ENCODE measurements at regions not wholly inside any gene's neighbourhood (a gene's known extent, or its start where the extent isn't known, plus 50 kb on each side); places are given as distances from the start of the nearest gene placed in this dataset.

GRCh38 chr7:53904355-53904754 is 637.8 kb upstream of the VSTM2A start:
- no peak for DNase-seq
- no peaks in the 10 kb centered on the region for H3K4me1 Mint-ChIP-seq
- H3K36me3 Mint-ChIP-seq = no peaks in the 10 kb centered on the region
- peaks cover 23 to 71% (median 51%) of the 10 kb centered on the region in 6 donors for H3K9me3 Mint-ChIP-seq
- no peaks in the 10 kb centered on the region for H3K27me3 Mint-ChIP-seq (ENCODE audit: low read depth in 3 of 3)
- no peak overlapping the region for H3K27ac Mint-ChIP-seq
- no peak overlapping the region for H3K4me3 Mint-ChIP-seq

- Mint-ChIP-seq H3K4me3 (no peak overlapping the region), H3K36me3 (no peaks in the 10 kb centered on the region), H3K27me3 (ENCODE audit: low read depth in 3 of 3) (peaks cover 0 to 5% (median 0%) of the 10 kb centered on the region in 3 donors), H3K4me1 (no peaks in the 10 kb centered on the region), H3K27ac (no peak overlapping the region), H3K9me3 (peaks cover 18 to 57% (median 51%) of the 10 kb centered on the region in 6 donors)
- DNase-seq = no peak
Observed at GRCh38 chr7:53917637-53918036, 624.5 kb upstream of the VSTM2A start.

- DNase-seq = no peak
- no peak overlapping the region for H3K27ac Mint-ChIP-seq
- H3K4me3 Mint-ChIP-seq = no peak overlapping the region
- H3K9me3 Mint-ChIP-seq = peaks cover 7 to 54% (median 50%) of the 10 kb centered on the region in 6 donors
- H3K36me3 Mint-ChIP-seq = no peaks in the 10 kb centered on the region
- no peaks in the 10 kb centered on the region for H3K4me1 Mint-ChIP-seq
- peaks cover 0 to under 1% (median 0%) of the 10 kb centered on the region in 3 donors for H3K27me3 Mint-ChIP-seq (ENCODE audit: low read depth in 3 of 3)
Observed at GRCh38 chr7:53920011-53920410, 622.2 kb upstream of the VSTM2A start.

GRCh38 chr7:53940483-53940882 is 601.7 kb upstream of the VSTM2A start:
- H3K4me3 Mint-ChIP-seq = no peak overlapping the region
- H3K4me1 Mint-ChIP-seq = no peaks in the 10 kb centered on the region
- H3K9me3 Mint-ChIP-seq = peaks cover 23 to 53% (median 42%) of the 10 kb centered on the region in 6 donors
- no peak overlapping the region for H3K27ac Mint-ChIP-seq
- peaks cover 0 to 3% (median 0%) of the 10 kb centered on the region in 3 donors for H3K27me3 Mint-ChIP-seq (ENCODE audit: low read depth in 3 of 3)
- DNase-seq = no peak
- H3K36me3 Mint-ChIP-seq = peaks cover 0 to 3% (median 0%) of the 10 kb centered on the region in 3 donors

GRCh38 chr7:53947732-53948131 is 594.4 kb upstream of the VSTM2A start:
- Mint-ChIP-seq H3K4me3 (no peak overlapping the region), H3K36me3 (peaks cover 0 to 7% (median 3%) of the 10 kb centered on the region in 3 donors), H3K27me3 (ENCODE audit: low read depth in 3 of 3) (peaks cover 0 to 2% (median 0%) of the 10 kb centered on the region in 3 donors), H3K4me1 (no peaks in the 10 kb centered on the region), H3K27ac (no peak overlapping the region), H3K9me3 (peaks cover 15 to 67% (median 44%) of the 10 kb centered on the region in 6 donors)
- DNase-seq = no peak

GRCh38 chr7:53965716-53966115 is 576.5 kb upstream of the VSTM2A start:
- Mint-ChIP-seq H3K4me1 (no peaks in the 10 kb centered on the region), H3K4me3 (no peak overlapping the region), H3K27me3 (ENCODE audit: low read depth in 3 of 3) (no peaks in the 10 kb centered on the region), H3K9me3 (peaks cover 4 to 53% (median 29%) of the 10 kb centered on the region in 6 donors), H3K36me3 (peaks cover 0 to 3% (median 0%) of the 10 kb centered on the region in 3 donors), H3K27ac (no peak overlapping the region)
- DNase-seq = no peak

- DNase-seq = no peak
- peaks cover 0 to 4% (median 0%) of the 10 kb centered on the region in 3 donors for H3K36me3 Mint-ChIP-seq
- H3K4me3 Mint-ChIP-seq = no peak overlapping the region
- no peaks in the 10 kb centered on the region for H3K4me1 Mint-ChIP-seq
- H3K27ac Mint-ChIP-seq = no peak overlapping the region
- peaks cover 0 to 2% (median 0%) of the 10 kb centered on the region in 3 donors for H3K27me3 Mint-ChIP-seq (ENCODE audit: low read depth in 3 of 3)
- H3K9me3 Mint-ChIP-seq = peaks cover 24 to 68% (median 48%) of the 10 kb centered on the region in 6 donors
Observed at GRCh38 chr7:53983480-53983879, 558.7 kb upstream of the VSTM2A start.

- DNase-seq = no peak
- no peak overlapping the region for H3K27ac Mint-ChIP-seq
- H3K4me1 Mint-ChIP-seq = no peaks in the 10 kb centered on the region
- peaks cover 0 to 2% (median 0%) of the 10 kb centered on the region in 3 donors for H3K36me3 Mint-ChIP-seq
- H3K4me3 Mint-ChIP-seq = no peak overlapping the region
- peaks cover 0 to 2% (median 0%) of the 10 kb centered on the region in 3 donors for H3K27me3 Mint-ChIP-seq (ENCODE audit: low read depth in 3 of 3)
- peaks cover 24 to 67% (median 47%) of the 10 kb centered on the region in 6 donors for H3K9me3 Mint-ChIP-seq
Observed at GRCh38 chr7:53984776-53985175, 557.4 kb upstream of the VSTM2A start.

GRCh38 chr7:53988376-53988775 is 553.8 kb upstream of the VSTM2A start:
- H3K9me3 Mint-ChIP-seq = peaks cover 24 to 61% (median 49%) of the 10 kb centered on the region in 6 donors

GRCh38 chr7:53993224-53993623 is 549.0 kb upstream of the VSTM2A start:
- Mint-ChIP-seq H3K4me1 (no peaks in the 10 kb centered on the region), H3K27ac (no peak overlapping the region), H3K27me3 (ENCODE audit: low read depth in 3 of 3) (peaks cover 0 to 2% (median 0%) of the 10 kb centered on the region in 3 donors), H3K4me3 (no peak overlapping the region), H3K36me3 (no peaks in the 10 kb centered on the region), H3K9me3 (peaks cover 22 to 48% (median 34%) of the 10 kb centered on the region in 6 donors)
- DNase-seq = no peak

More at GRCh38 chr7:53988376-53988775, 553.8 kb upstream of the VSTM2A start:
- DNase-seq = no peak
- H3K36me3 Mint-ChIP-seq = no peaks in the 10 kb centered on the region
- H3K4me3 Mint-ChIP-seq = no peak overlapping the region
- H3K27me3 Mint-ChIP-seq (ENCODE audit: low read depth in 3 of 3) = peaks cover 0 to 4% (median 0%) of the 10 kb centered on the region in 3 donors
- no peak overlapping the region for H3K27ac Mint-ChIP-seq
- H3K4me1 Mint-ChIP-seq = no peaks in the 10 kb centered on the region

- DNase-seq = no peak
- Mint-ChIP-seq H3K4me1 (no peaks in the 10 kb centered on the region), H3K27me3 (ENCODE audit: low read depth in 3 of 3) (peaks cover 0 to 2% (median 0%) of the 10 kb centered on the region in 3 donors), H3K4me3 (no peak overlapping the region), H3K9me3 (peaks cover 17 to 53% (median 27%) of the 10 kb centered on the region in 6 donors), H3K36me3 (no peaks in the 10 kb centered on the region), H3K27ac (peak overlapping the region in 1 of 6 donors; percentile 40)
Observed at GRCh38 chr7:53996876-53997275, 545.3 kb upstream of the VSTM2A start.

- DNase-seq = no peak
Observed at GRCh38 chr7:54014765-54015164, 527.4 kb upstream of the VSTM2A start.

GRCh38 chr7:54015251-54015650 is 526.9 kb upstream of the VSTM2A start:
- DNase-seq = no peak
- Mint-ChIP-seq H3K27me3 (ENCODE audit: low read depth in 3 of 3) (peaks cover 0 to 2% (median under 1%) of the 10 kb centered on the region in 3 donors), H3K36me3 (peaks cover 0 to 3% (median 0%) of the 10 kb centered on the region in 3 donors), H3K4me3 (no peak overlapping the region), H3K9me3 (peaks cover 9 to 56% (median 36%) of the 10 kb centered on the region in 6 donors), H3K27ac (no peak overlapping the region), H3K4me1 (no peaks in the 10 kb centered on the region)

More at GRCh38 chr7:54014765-54015164, 527.4 kb upstream of the VSTM2A start:
- Mint-ChIP-seq H3K4me1 (no peaks in the 10 kb centered on the region), H3K4me3 (no peak overlapping the region), H3K27me3 (ENCODE audit: low read depth in 3 of 3) (peaks cover 0 to 2% (median 2%) of the 10 kb centered on the region in 3 donors), H3K9me3 (peaks cover 10 to 56% (median 35%) of the 10 kb centered on the region in 6 donors), H3K27ac (no peak overlapping the region), H3K36me3 (peaks cover 0 to 3% (median 0%) of the 10 kb centered on the region in 3 donors)

GRCh38 chr7:54037873-54038272 is 504.3 kb upstream of the VSTM2A start:
- no peaks in the 10 kb centered on the region for H3K4me1 Mint-ChIP-seq
- H3K27ac Mint-ChIP-seq = no peak overlapping the region
- H3K9me3 Mint-ChIP-seq = peaks cover 13 to 57% (median 35%) of the 10 kb centered on the region in 6 donors
- H3K27me3 Mint-ChIP-seq (ENCODE audit: low read depth in 3 of 3) = no peaks in the 10 kb centered on the region
- no peak overlapping the region for H3K4me3 Mint-ChIP-seq
- DNase-seq = no peak
- no peaks in the 10 kb centered on the region for H3K36me3 Mint-ChIP-seq

- peaks cover 0 to 3% (median 0%) of the 10 kb centered on the region in 3 donors for H3K36me3 Mint-ChIP-seq
- no peaks in the 10 kb centered on the region for H3K4me1 Mint-ChIP-seq
- H3K4me3 Mint-ChIP-seq = no peak overlapping the region
- no peaks in the 10 kb centered on the region for H3K27me3 Mint-ChIP-seq (ENCODE audit: low read depth in 3 of 3)
- H3K9me3 Mint-ChIP-seq = peaks cover 15 to 50% (median 29%) of the 10 kb centered on the region in 6 donors
- no peak for DNase-seq
- H3K27ac Mint-ChIP-seq = no peak overlapping the region
Observed at GRCh38 chr7:54060643-54061042, 481.5 kb upstream of the VSTM2A start.

All from immature natural killer cell (primary cell).